ENCODE measurements at regions not wholly inside any gene's neighbourhood (a gene's known extent, or its start where the extent isn't known, plus 50 kb on each side); places are given as distances from the start of the nearest gene placed in this dataset.

- DNase-seq: no peak
Measured at GRCh38 chr4:66667249-66667648, 878.1 kb downstream of the CENPC start.

DNA sequence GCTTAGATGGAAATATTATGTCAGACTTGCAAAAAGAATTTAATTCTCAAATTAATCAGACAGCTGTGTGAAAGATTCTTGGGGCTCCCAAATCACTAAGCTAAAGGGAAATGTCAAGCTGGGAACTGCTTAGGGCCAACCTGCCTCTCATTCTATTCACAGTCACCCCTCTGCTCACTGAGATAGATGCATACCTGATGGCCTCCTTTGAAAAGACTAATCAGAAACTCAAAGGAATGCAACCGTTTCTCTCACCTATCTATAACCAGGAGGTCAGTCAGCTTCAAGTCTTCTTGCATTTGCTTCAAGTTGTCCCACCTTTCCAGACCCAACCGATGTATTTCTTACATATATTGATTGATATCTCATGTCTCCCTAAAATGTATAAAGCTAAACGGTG, 882.7 kb downstream of the CENPC start:
- DNase-seq: no peak

GRCh38 chr4:66658809-66659208, 886.5 kb downstream of the CENPC start:
- no peak for DNase-seq

GRCh38 chr4:66655505-66655904, 889.8 kb downstream of the CENPC start:
- DNase-seq: no peak

- DNase-seq: no peak
Measured at GRCh38 chr4:66653937-66654336, 891.4 kb downstream of the CENPC start.

GRCh38 chr4:66649236-66649635, 896.1 kb downstream of the CENPC start:
- no peak for DNase-seq

- DNase-seq: no peak
Measured at GRCh38 chr4:66647926-66648325, 897.4 kb downstream of the CENPC start.

DNA sequence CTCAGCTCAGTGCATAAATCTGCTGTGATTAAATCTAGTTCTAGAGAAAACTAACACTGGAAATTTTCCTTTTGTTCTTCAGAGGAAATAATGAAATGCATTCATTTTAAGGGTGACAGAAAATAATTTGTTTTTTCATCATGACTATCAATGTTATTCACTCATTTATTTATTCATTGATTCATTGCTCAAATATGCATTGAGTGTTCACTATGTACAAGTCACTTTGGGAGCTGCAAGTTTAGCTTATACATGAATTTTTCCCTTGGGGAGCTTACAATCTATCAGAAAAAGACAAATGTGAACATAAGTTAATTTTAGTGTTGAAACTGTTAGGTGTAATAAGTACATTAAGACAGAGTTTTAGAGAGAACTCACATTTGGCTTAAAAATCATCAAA, 897.8 kb downstream of the CENPC start:
- DNase-seq: no peak

DNA sequence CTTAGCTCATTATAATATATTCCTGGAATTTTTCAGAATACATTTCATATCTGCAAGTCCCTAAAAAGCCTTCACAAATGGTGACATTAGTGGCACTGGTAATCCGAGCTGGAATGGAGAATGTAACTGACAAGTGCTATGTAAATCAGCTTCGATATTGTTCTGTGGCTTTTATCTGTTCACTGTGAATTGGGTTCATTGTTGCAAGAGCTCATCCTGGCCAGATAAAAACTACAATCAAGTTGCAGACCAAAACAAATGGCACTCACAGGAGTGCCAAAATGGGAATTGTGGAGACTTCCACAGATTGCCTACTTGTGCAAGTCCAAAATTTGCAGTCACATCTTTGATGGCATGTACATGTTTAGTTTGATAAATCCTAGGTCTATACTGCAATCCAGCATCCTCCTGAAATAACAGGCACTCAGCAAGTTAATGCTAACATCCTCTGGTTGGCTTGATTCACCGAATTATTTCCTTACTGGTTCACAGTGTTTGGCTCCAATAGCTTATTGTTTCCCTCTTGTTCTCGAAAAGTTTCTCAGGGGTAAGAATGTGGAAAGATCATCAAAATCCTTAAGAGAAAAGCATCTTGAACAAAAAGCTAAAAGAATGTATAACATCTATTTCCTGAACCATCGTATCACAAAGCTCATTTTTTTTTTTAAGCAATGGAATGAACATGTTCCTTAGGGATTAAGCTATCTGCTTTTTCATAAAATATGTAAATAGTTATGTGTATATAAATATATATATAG, 904.9 kb downstream of the CENPC start:
- no peak for DNase-seq

DNA sequence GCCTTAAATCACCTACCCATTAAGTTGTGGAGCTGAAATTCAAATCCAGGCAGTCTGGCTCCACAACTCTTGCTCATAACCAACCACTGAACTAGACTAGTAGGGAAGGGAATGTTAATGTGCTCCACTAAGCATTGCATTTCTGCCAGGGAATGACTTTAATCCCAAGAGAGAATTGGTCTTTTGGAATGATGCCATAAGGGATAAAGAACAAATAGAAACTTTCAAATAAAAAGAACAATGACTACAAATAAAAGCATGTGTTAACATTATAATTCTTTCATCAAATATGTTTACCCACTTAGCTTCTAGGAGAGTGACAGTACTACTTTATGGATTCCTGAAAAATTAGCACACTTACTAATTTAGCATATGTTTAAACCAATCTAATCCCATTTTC, 905.9 kb downstream of the CENPC start:
- DNase-seq: no peak

DNA sequence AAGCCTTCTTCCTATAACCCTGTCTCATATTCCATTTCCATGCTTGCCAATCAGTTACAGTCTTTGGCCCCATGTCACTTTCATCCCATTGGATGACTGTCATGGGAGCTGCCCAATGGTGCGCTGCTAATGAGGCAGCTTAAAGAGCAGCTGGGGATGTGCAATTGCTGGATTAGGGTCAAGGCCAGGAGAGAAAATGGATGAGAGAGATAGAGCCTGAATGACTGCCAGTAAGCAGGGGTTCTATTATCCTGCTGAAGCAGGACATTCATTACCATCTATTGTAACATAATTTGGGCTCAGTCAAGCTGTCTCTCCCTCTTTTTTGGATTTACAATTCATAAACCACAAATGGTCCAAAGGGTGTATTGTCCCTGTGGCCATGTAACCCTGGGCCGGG, 909.0 kb downstream of the CENPC start:
- no peak for DNase-seq

DNA sequence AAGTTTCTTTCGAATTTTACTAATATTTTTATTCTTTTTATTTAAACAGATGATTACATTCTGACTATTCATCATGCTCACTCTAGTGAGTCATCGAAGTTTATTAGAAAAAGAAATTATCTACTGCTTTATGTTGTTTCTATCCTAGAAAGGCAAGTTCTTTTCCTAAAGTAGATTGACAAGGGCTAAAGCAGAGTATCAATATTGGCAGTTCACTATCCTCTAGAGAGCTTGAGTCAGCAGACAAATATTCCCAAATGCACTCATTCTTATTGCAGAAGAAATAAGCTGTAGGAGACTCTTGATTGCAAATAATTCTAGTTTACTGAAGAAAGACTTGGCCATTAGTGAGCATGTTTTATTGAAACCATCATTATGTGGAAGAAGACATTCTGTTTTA, 911.8 kb downstream of the CENPC start:
- no peak for DNase-seq

DNA sequence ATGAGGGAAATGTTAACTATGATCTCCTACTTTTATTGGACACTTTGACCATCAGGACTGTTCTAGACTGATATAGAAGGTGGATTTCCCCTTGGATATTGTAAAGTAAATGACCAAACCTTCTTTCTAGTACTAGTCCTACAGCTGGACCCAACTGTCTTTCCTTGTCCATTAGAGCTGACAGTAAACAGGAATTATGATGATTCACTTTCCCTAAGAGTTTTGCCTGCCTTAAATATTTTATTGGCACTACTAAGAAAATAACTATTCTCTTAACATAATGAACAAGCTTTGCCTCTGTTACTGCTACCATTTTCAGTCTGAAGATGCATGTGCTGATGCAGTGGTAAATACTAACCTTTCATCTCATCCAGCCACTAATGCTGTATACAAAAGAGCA, 915.4 kb downstream of the CENPC start:
- DNase-seq: no peak

DNA sequence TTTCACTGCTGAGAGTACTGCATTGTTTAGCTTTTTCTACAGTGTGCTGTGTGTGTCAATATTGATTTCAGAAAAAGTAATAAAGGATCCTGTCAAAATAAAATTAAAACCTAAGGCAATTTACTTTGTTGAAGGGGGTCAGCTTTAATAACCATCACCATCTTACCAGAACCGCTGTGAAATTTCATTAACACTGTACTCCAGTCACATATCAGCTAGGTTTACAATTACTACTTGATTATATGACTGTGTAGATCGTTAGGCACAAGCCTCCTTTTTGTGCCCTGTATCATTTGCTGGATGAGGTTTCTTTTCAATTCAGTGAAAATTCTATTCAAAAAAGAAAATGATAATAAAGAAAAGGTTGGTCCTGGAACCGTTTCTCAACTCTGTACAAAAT, 917.2 kb downstream of the CENPC start:
- DNase-seq: no peak

- no peak for DNase-seq
Measured at GRCh38 chr4:66625480-66625879, 919.8 kb downstream of the CENPC start.

- DNase-seq: no peak
Measured at GRCh38 chr4:66613591-66613990, 931.7 kb downstream of the CENPC start.

GRCh38 chr4:66609014-66609413, 936.3 kb downstream of the CENPC start:
- DNase-seq: no peak

DNA sequence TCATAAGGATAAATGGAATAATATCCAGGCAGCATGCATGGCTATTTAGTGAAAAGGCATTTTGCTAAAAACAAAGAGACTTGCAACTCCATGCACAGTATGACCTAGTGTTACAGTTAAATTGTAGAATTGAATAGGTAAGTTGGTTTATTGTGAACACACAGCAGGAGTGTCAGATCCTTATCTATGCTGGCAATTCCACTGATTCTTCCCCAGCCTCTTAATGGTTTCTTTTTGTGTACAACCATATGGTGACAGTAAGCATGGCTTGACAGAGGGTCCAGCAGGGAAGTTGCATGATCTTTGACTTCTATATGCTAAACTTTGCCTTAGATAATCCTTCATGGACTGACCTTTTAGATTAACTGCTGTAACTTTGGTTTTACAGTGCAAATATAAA, 936.6 kb upstream of the EPHA5 start:
- DNase-seq: no peak

DNA sequence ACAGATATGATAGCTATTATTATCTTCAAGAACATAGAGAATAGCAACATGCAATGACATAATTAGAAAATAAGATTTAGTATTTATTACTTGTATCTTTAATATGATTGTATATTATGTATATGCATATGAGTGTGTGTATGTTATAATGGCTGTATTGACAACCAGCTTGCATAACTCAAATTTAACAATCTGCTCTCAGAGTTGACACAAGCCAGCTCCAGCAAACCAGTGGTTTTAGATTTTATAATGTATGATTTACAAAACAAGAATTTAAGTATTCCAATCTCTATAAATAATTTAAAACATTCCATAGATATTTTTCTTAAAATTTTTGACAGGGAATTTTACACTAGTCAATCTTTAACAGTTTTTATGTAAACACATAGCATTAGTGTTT, 935.9 kb upstream of the EPHA5 start:
- DNase-seq: no peak

GRCh38 chr4:66604192-66604591, 933.9 kb upstream of the EPHA5 start:
- no peak for DNase-seq

DNA sequence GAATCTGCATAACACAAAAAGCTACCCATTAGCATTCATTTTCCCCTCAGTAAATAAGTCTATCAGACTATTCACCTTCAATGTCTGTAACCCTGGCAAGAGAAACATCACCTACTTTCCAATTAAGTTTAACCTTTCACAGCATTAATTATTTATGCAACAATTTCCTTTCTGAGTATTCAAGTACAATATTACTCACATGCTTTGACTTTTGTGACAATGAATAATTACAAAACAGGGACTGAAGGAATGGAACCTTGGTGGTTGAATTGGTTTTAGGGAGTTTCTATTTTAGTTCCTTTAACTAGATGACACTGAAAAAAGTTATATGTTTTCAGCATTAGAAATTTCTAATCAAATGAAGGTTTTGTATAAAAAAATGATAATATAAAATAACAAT, 932.3 kb upstream of the EPHA5 start:
- no peak for DNase-seq

- DNase-seq: no peak
Measured at GRCh38 chr4:66591968-66592367, 921.7 kb upstream of the EPHA5 start.

DNA sequence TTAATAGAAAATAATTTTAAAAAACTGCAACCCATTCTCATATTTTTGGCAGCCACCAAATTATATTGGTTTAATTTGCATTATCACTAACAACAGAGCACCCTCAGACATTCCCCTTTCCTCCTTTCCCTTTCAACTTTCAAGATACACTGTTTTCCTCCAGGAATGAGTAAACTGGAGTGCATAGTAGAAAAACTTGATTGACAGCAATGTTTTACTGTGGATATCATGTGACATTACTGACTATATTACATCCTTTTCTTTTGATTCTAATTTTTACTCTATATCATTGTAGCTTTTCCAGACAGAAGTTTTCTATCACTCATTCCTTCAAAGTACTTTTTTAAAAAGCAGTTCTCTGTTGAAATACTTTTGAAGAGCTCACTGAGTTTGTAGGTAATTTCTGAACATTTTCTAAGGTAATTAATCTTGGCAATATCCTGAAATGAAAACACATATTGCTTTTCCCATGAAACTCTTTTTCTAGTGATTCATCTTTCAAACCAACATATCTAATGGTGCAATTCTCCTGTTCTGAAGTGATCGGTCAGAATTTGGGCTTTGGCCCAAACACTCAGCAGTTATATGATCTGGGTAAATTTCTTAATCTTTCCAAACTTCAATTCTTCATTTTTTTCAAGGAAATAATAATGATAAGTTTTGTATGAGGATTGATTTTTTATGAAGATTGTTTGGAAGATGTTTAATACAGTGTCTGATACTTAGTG, 920.4 kb upstream of the EPHA5 start:
- no peak for DNase-seq

GRCh38 chr4:66589183-66589582, 918.9 kb upstream of the EPHA5 start:
- no peak for DNase-seq

DNA sequence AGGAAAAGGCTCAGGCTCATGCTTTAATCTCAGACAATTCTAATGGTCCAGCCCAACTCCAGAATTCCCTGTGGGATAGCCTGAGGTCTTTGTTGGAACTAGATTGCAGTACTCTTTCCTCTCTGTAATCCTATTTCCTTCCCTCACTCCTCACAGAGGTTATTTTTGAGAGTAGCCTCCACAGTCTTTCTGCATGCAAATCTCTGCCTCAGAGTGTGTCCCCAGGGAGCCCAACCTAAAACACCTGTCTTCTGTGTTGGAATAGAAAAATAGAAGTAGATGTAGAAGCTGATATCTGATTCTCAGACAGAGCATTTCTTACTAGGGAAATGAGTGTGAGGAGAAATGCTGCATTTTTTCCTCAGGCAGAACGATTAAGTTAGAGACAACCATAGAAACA, 915.5 kb upstream of the EPHA5 start:
- no peak for DNase-seq
